ENCODE measurements at regions not wholly inside any gene's neighbourhood (a gene's known extent, or its start where the extent isn't known, plus 50 kb on each side); places are given as distances from the start of the nearest gene placed in this dataset.

DNA sequence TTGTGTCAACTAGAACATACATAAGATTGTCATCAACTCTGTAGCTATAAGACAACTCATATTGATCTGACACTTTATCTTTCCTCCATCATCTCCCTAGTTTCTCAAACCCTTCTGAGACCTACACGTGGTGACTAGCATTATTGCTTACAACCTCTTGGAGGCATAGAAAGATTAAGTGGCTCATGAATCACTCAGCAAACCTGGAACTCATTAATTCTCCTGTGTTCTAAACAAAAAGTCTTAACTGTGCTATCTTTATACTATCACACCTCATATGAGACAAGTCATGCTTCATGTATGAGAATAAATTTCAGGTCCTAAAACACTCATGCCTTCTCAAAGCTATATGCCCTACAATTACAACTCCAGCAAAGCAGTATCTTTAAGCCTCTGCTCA is 408.6 kb upstream of the SYT1 start:
- H3K9me3 Mint-ChIP-seq = peaks cover 6% of the 10 kb centered on the region

DNA sequence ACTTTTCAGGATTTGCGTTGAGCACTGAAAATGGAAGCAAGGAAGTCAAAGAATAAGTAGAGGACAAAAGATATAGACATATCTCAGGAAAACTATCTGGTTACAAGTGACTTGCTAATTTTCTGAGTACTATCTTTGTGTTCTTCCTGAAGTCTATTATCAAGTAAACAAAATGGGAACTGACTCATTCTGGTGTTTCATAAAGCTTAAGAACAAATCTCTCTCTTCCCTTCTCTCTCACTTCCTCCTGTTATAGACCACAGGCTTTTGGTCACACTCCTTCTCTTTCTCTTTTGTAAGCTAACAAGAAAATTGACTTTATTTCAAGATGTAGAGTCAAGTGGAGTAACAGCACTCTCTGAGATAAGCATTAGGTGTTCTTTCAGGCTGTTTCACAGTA is 406.6 kb upstream of the SYT1 start:
- H3K27me3 Mint-ChIP-seq (ENCODE audit: low read depth) = no peaks in the 10 kb centered on the region
- TF ChIP-seq, protein P1, sequence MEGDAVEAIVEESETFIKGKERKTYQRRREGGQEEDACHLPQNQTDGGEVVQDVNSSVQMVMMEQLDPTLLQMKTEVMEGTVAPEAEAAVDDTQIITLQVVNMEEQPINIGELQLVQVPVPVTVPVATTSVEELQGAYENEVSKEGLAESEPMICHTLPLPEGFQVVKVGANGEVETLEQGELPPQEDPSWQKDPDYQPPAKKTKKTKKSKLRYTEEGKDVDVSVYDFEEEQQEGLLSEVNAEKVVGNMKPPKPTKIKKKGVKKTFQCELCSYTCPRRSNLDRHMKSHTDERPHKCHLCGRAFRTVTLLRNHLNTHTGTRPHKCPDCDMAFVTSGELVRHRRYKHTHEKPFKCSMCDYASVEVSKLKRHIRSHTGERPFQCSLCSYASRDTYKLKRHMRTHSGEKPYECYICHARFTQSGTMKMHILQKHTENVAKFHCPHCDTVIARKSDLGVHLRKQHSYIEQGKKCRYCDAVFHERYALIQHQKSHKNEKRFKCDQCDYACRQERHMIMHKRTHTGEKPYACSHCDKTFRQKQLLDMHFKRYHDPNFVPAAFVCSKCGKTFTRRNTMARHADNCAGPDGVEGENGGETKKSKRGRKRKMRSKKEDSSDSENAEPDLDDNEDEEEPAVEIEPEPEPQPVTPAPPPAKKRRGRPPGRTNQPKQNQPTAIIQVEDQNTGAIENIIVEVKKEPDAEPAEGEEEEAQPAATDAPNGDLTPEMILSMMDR (conservative IDR thresholded peaks at IDR 0.05) = no peak
- no peak for DNase-seq (ENCODE audit: low read depth, low spot score)
- no peak overlapping the region for H3K27ac Mint-ChIP-seq (ENCODE audit: unreplicated experiment)
- no peak overlapping the region for H3K4me3 Mint-ChIP-seq
- H3K36me3 Mint-ChIP-seq (ENCODE audit: low read depth) = no peaks in the 10 kb centered on the region
- H3K9me3 Mint-ChIP-seq = peaks cover 6% of the 10 kb centered on the region
- H3K4me1 Mint-ChIP-seq = no peaks in the 10 kb centered on the region

More for the DNA sequence above, 408.6 kb upstream of the SYT1 start:
- no peak for DNase-seq (ENCODE audit: low read depth, low spot score)
- no peaks in the 10 kb centered on the region for H3K4me1 Mint-ChIP-seq
- H3K27me3 Mint-ChIP-seq (ENCODE audit: low read depth) = no peaks in the 10 kb centered on the region
- TF ChIP-seq, protein P1 (conservative IDR thresholded peaks at IDR 0.05) = no peak
- H3K27ac Mint-ChIP-seq (ENCODE audit: unreplicated experiment) = no peak overlapping the region
- no peak overlapping the region for H3K4me3 Mint-ChIP-seq
- no peaks in the 10 kb centered on the region for H3K36me3 Mint-ChIP-seq (ENCODE audit: low read depth)

DNA sequence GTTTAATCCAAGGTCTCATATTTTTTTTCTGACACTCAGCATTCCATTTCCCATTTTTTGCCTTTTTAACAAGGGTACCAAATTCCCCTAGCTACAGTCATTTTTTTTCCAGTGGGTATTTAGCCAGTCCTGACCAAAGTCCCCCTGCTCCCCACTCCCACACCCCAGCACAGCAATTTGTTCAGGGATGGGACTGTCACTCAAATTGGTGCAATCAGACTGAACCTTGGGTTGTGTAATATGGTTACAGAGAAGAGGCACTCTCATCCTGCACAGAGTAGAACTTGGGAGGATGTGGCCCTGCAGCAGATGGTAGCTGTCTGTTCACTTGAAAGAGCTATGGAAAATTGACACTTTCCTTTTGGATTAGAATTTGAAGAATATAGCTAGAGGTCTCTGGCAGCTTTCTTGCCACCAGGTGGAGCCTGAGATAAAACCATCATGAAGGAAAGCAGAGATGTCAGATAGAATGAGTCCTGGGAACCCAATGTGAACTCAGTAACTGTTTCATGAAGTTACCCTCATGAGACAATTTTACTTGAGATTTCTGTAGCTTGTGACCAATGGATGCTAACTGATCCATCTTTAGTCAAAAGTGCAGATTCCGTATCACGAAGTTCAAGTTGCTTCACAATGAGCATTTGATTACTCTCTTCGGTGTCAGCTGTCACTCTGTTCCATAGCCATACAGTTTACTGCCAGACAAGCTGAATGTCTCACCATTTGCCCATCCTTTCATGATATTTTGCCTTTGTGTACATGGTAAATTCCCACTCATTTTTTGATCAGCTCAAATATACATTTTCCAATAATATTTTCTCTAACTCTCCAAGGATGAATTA is 394.0 kb upstream of the SYT1 start:
- Mint-ChIP-seq H3K4me1 (no peaks in the 10 kb centered on the region), H3K27me3 (ENCODE audit: low read depth) (no peaks in the 10 kb centered on the region), H3K4me3 (no peak overlapping the region), H3K27ac (ENCODE audit: unreplicated experiment) (peak overlapping the region; percentile 68), H3K9me3 (no peaks in the 10 kb centered on the region), H3K36me3 (ENCODE audit: low read depth) (no peaks in the 10 kb centered on the region)
- DNase-seq (ENCODE audit: low read depth, low spot score) = peak; percentile 18
- TF ChIP-seq, protein P1 (conservative IDR thresholded peaks at IDR 0.05) = peak; percentile 70

DNA sequence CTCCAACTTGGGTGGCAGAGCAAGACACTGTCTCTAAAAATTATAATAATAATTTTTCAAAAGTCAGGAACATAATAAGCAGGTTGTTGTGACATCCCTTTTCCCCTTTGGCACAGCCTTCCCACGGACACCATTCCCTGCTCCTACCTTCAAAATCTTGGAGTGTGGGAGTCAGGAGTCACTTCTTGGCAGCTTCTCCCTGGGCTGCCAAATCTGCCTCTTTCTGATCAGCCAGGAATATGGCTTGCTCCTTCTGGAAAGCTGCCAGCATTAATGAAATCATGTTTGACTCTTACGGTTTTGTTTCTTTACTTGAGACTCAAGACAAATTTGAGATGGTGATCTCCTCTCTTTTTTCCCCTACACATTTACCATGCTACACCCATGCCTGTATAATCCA is 391.4 kb upstream of the SYT1 start:
- H3K9me3 Mint-ChIP-seq = peaks cover 4% of the 10 kb centered on the region
- peaks cover 6% of the 10 kb centered on the region for H3K4me1 Mint-ChIP-seq
- TF ChIP-seq, protein P1 (conservative IDR thresholded peaks at IDR 0.05) = no peak
- no peaks in the 10 kb centered on the region for H3K27me3 Mint-ChIP-seq (ENCODE audit: low read depth)
- no peak overlapping the region for H3K4me3 Mint-ChIP-seq
- H3K36me3 Mint-ChIP-seq (ENCODE audit: low read depth) = no peaks in the 10 kb centered on the region
- DNase-seq (ENCODE audit: low read depth, low spot score) = no peak
- no peak overlapping the region for H3K27ac Mint-ChIP-seq (ENCODE audit: unreplicated experiment)

DNA sequence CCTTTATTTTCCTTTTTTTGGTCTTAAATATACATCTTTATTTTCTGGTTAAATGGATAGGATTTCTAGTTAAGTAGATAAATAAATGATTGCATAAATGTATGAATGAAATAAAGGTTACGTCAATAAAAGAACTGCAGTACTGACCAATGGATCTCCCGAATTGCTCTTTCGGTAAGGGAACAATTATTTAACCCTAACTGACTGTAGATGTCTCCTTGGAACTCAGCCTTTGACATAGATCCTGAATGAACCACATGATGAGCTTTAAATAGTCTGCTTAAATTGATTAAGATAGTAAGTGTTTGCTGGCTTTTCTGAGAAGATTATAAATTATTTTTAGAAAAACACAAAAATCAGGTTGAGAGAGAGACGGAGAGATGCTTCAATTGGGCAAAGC is 391.0 kb upstream of the SYT1 start:
- no peak overlapping the region for H3K27ac Mint-ChIP-seq (ENCODE audit: unreplicated experiment)
- H3K36me3 Mint-ChIP-seq (ENCODE audit: low read depth) = no peaks in the 10 kb centered on the region
- H3K4me3 Mint-ChIP-seq = no peak overlapping the region
- H3K27me3 Mint-ChIP-seq (ENCODE audit: low read depth) = no peaks in the 10 kb centered on the region
- H3K9me3 Mint-ChIP-seq = peaks cover 7% of the 10 kb centered on the region
- DNase-seq (ENCODE audit: low read depth, low spot score) = no peak
- TF ChIP-seq, protein P1 (conservative IDR thresholded peaks at IDR 0.05) = no peak
- peaks cover 6% of the 10 kb centered on the region for H3K4me1 Mint-ChIP-seq
